ENCODE measurements at regions not wholly inside any gene's neighbourhood (a gene's known extent, or its start where the extent isn't known, plus 50 kb on each side); places are given as distances from the start of the nearest gene placed in this dataset.
A peak's percentile ranks its signal among the peaks of the same experiment; 100 is the strongest.

DNA sequence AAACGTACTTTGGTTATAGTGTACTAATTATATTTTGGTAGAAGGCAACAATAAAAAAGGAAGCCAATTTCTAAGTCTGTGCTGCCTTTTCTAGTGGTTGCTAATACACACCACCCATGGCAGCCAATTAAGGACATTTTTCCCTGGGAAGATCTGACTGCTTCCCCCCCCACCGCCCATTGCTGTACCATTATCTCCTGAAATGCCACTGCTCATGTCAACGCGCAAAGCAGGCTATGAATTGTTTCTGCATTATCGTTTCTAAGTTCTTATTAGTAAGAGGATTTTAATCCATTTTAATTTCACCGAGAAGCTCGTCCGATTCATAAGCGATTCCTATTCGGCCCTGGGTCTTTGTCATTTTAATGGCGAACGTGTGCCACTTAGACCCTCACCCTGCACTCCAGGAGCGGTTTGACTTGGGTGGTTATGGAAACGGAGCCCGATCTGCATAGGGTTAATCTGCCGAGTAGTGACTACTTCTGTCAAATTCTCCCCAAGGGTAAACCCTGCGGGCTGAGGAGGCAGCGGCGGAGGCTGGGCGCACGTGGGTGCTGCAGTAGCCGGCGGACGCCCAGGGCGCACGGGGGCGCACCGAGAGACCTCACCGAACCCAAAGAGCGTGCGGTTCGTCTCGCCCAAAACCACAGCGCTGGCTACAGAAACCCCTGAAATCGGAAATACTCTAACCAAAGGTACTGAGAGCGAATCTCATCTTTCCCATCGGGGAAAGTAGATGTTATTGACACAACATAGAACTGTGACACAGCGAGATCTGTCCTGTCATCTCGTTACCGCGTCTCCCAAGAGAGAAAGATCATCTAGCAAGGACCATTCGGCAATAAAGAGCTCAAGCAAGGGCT, 55.8 kb upstream of the SHC3 start:
- peak; percentile 14 for DNase-seq (ENCODE audit: low read depth)
- no peak overlapping the region for H3K4me3 ChIP-seq (ENCODE audit: low read depth, low read length)
- TF ChIP-seq, protein P1, sequence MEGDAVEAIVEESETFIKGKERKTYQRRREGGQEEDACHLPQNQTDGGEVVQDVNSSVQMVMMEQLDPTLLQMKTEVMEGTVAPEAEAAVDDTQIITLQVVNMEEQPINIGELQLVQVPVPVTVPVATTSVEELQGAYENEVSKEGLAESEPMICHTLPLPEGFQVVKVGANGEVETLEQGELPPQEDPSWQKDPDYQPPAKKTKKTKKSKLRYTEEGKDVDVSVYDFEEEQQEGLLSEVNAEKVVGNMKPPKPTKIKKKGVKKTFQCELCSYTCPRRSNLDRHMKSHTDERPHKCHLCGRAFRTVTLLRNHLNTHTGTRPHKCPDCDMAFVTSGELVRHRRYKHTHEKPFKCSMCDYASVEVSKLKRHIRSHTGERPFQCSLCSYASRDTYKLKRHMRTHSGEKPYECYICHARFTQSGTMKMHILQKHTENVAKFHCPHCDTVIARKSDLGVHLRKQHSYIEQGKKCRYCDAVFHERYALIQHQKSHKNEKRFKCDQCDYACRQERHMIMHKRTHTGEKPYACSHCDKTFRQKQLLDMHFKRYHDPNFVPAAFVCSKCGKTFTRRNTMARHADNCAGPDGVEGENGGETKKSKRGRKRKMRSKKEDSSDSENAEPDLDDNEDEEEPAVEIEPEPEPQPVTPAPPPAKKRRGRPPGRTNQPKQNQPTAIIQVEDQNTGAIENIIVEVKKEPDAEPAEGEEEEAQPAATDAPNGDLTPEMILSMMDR (IDR thresholded peaks at IDR 0.05; ENCODE audit: insufficient read depth, low read depth, low read length) = no peak

DNA sequence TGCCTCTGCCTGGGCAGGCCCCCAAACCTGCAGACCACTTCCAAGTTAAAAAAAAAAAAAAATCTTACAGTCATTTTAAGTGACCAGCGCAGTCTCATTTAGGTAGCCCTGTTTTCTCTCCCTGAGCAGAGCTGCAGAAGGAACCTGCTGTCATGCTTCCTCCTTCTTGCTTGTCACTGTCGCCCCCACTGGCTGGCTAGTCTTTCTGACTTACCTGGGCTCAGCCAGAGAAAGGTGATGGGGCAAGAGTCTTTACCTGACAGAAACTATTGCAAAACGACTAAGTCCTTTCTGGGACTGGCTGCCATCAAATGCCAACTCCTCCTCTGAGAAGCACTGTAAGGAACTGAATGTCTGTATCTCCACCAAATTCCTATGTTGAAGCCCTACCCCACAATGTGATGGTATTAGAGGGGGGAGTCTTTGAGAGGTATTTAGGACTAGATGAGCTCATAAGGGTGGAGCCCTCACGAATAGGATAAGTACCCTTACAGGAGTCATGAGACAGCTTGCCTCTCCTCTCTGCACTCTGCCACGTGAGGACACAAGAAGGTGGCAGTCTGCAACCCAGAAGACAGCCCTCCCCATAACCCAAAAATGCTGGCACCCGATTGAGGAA, 58.4 kb upstream of the SHC3 start:
- no peak overlapping the region for H3K4me3 ChIP-seq (ENCODE audit: low read depth, low read length)
- no peak for DNase-seq (ENCODE audit: low read depth)
- TF ChIP-seq, protein P1 (IDR thresholded peaks at IDR 0.05; ENCODE audit: insufficient read depth, low read depth, low read length) = no peak

DNA sequence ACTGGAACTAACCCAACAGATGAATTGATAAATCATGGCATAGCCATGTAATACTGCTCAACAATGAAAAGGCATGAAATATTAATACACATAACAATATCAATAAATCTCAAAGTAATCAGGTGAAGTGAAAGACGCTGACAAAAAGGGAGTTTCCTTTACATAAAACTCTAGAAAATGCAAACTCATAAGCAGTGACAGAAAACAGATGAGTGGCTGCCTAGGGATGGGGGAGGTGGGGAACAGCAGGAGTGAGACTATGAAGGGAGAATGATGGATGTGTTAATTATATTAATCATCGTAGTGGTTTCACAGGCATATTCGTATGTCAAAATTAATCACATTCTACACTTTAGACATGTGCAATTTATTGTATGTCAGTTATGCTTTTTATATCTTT, 59.8 kb upstream of the SHC3 start:
- TF ChIP-seq, protein P1 (IDR thresholded peaks at IDR 0.05; ENCODE audit: insufficient read depth, low read depth, low read length) = no peak
- no peak overlapping the region for H3K4me3 ChIP-seq (ENCODE audit: low read depth, low read length)
- DNase-seq (ENCODE audit: low read depth) = no peak

DNA sequence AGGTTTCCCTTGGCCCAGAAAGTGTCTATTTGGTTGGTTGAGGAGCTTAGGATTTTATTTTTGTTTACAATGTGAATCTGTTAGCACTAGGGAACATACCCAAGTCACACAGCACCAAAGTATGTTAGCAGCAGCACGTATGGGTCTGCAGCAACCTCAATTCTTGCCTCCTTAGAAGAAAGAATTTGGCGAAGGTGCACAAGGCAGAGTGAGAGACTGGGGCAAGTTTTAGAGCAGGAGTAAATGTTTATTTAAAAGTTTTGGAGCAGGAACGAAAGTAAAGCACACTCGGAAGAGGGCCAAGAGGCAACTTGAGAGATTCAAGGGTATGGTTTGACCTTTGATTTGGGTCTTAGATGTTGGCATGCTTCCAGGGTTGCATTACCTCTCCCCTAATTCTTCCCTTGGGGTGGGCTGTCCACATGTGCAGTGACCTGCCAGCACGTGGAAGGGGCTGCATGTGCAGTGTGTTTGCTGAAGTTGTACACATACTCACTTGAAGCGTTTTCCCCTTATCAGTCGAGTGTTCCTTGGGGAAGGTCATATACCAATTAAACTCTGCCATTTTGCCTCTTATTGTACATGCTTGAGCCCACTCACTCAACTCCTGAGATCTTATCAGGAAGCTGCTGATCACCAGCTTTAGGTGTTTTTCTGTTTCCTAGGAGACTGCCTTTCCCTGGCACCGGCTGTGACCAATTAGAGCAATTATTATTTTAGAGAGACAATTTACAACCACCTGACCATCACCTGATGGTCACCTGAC, 64.9 kb upstream of the SHC3 start:
- H3K4me3 ChIP-seq (ENCODE audit: low read depth, low read length) = no peak overlapping the region
- no peak for DNase-seq (ENCODE audit: low read depth)
- TF ChIP-seq, protein P1 (IDR thresholded peaks at IDR 0.05; ENCODE audit: insufficient read depth, low read depth, low read length) = no peak

DNA sequence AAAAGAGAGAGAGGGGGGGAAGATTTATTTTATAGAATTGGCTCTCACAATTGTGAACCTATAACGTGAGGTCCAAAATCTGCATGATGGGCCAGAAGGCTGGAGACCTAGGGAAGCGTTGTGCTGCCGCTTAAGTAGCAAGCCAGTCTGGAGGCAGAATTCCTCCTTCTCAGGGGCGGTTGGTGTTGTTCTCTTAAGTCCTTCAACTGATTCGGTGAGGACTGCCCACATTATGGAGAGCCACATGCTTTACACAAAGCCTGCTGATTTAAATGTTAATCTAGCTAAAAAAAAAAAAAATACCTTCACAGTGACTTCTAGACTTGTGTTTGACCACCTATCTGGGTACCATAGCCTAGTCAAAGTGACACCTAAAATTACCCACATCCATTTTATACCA, 64.2 kb upstream of the CKS2 start:
- DNase-seq (ENCODE audit: low read depth) = no peak
- H3K4me3 ChIP-seq (ENCODE audit: low read depth, low read length) = no peak overlapping the region
- TF ChIP-seq, protein P1 (IDR thresholded peaks at IDR 0.05; ENCODE audit: insufficient read depth, low read depth, low read length) = no peak

DNA sequence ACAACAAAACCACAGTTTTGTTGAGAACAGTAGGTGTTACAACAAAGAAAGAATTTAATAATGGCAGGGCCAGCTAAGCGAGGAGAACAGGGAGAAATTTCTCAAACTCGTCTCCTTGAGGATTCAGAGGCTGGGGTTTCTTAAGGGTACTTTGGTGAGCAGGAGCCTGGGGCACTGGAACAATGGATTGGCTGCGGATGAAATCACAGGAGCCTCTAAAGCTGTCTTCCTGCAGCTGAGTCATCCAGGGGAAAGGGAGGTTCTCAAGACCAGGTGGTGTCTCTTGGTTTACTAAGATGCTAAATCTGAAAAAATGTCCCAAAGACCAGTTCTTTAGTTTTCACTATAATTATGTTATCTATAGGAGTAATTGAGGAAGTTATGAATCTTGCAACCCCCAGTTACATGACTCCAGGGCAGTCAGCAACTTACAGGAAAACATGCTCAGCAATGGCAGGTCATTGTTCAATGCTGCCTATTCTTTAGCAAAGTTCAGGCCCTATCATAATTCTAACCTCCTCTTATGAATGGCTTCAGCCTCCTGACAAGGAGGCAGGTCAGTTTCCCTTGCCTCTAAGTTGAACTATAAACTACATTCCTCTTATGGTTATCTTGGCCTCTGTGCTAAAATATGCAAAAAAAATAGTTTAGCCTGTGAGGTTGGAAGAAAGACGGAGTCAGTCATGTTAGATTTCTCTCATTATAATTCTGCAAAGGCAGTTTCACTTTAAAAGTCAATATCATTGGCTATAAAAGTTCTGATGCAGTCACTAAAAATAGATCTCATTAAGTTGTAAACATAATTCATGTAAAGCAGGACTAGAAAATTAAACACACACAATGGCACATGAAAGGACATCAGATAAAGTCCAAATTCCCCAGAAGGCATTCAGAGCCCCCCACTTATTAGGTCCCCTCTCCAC, 63.3 kb upstream of the CKS2 start:
- DNase-seq (ENCODE audit: low read depth) = no peak
- TF ChIP-seq, protein P1 (IDR thresholded peaks at IDR 0.05; ENCODE audit: insufficient read depth, low read depth, low read length) = no peak
- H3K4me3 ChIP-seq (ENCODE audit: low read depth, low read length) = no peak overlapping the region

All from fibroblast of villous mesenchyme (primary cell).